Adrenal gland (tissue), 5 donors: ENCODE measurements at regions not wholly inside any gene's neighbourhood (a gene's known extent, or its start where the extent isn't known, plus 50 kb on each side); places are given as distances from the start of the nearest gene placed in this dataset.

Source experiments
- POLR2A ChIP-seq, 2 donors: fragments of 450-650 bp; IDR thresholded peaks; one replicate each; pipeline ENCODE4 v1.6.1; 2017; ENCODE audit warnings: antibody characterized with exemption in 2 of 2, mild to moderate bottlenecking in 2 of 2, moderate library complexity in 1 of 2
- TF ChIP-seq, protein P1 (sequence below), 6 experiments: fragments of 450-650 bp in 4 of 6; fragments of 200-600 bp in 2 of 6; sonication (generic) in 1 of 6; IDR thresholded peaks; 1 replicate in 5 of 6; 2 replicates in 1 of 6; pipeline versions ENCODE4 v1.5.1 to v1.8.0; 2016 to 2021; ENCODE audit warnings: antibody characterized with exemption in 6 of 6, mild to moderate bottlenecking in 2 of 6, moderate library complexity in 1 of 6
- donor health status: DM: no; HTN: no; CAD: no.

- no peak for TF ChIP-seq POLR2A (IDR thresholded peaks at IDR 0.05)
- TF ChIP-seq, protein P1, sequence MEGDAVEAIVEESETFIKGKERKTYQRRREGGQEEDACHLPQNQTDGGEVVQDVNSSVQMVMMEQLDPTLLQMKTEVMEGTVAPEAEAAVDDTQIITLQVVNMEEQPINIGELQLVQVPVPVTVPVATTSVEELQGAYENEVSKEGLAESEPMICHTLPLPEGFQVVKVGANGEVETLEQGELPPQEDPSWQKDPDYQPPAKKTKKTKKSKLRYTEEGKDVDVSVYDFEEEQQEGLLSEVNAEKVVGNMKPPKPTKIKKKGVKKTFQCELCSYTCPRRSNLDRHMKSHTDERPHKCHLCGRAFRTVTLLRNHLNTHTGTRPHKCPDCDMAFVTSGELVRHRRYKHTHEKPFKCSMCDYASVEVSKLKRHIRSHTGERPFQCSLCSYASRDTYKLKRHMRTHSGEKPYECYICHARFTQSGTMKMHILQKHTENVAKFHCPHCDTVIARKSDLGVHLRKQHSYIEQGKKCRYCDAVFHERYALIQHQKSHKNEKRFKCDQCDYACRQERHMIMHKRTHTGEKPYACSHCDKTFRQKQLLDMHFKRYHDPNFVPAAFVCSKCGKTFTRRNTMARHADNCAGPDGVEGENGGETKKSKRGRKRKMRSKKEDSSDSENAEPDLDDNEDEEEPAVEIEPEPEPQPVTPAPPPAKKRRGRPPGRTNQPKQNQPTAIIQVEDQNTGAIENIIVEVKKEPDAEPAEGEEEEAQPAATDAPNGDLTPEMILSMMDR (IDR thresholded peaks at IDR 0.05) = no peak
Measured at GRCh38 chr17:14579716-14580115, 278.8 kb downstream of the HS3ST3B1 start.
